HFFc6 (cell line): ENCODE measurements at regions not wholly inside any gene's neighbourhood (a gene's known extent, or its start where the extent isn't known, plus 50 kb on each side); places are given as distances from the start of the nearest gene placed in this dataset.

Experiments
- DNase-seq: peaks from one replicate; pipeline ENCODE4 v3.0.0-alpha.2; 2018
- H3K27ac Mint-ChIP-seq: 2 replicates; pipeline ENCODE4 v1.8.0; 2020; ENCODE audit warnings: mild to moderate bottlenecking, mixed read lengths
- H3K27me3 Mint-ChIP-seq: 2 replicates; pipeline ENCODE4 v1.8.0; 2021; ENCODE audit warnings: mild to moderate bottlenecking, moderate library complexity, mixed read lengths; ENCODE audit not compliant: insufficient read depth
- H3K36me3 Mint-ChIP-seq: 2 replicates; pipeline ENCODE4 v1.8.0; 2021; ENCODE audit warnings: low read depth, mixed read lengths
- H3K4me1 Mint-ChIP-seq: 2 replicates; pipeline ENCODE4 v1.8.0; 2020; ENCODE audit warnings: low read depth, mixed read lengths
- H3K4me3 Mint-ChIP-seq: 2 replicates; pipeline ENCODE4 v1.8.0; 2020; ENCODE audit warnings: mild to moderate bottlenecking, moderate library complexity, mixed read lengths
- H3K9me3 Mint-ChIP-seq: 2 replicates; pipeline ENCODE4 v1.8.0; 2020; ENCODE audit warnings: mild to moderate bottlenecking, mixed read lengths
- TF ChIP-seq, protein P1 (sequence below): fragments of 200-600 bp; sonication (generic); IDR thresholded peaks from 2 replicates; pipeline ENCODE4 v1.5.0; 2021; ENCODE audit warnings: antibody characterized with exemption, mild to moderate bottlenecking

DNA sequence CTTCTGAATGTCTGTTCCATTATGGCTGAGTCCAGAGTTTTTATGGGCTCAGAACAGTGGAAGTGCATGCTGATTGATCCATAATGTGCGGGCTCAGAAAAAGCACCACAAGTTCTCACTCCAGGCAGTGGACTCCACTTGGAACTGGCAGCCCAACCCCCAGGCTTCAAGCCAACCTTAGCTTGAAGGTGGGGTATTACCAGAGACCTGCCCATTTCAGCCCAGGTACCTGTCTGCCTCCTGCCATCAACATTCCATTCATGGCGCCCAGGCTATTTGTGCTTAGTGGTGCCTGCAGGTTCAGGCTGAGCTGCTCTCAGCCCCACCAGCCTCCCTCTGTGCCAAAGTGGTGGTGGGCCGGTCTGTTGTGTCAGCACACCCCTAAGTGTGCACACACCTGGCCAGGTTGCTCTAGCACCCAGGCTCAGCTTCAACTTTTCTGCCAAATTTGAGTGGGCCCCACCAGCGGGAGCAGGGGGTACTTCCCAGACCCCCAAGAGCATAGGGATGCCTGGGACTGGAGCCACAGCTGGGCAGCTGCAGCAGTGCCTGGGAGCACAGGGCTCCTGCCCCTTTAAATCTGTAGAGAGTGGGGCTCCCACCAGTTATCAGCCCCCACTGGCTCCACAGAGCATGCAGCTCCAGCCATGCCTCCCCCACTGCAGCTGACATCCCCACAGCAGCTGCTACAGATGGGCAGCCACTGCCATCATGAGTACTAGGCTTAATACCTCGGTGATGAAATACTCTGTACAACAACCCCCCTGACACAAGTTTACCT is 1025.3 kb downstream of the PCDH19 start:
- Mint-ChIP-seq H3K27ac (no peak overlapping the region), H3K4me1 (no peaks in the 10 kb centered on the region), H3K4me3 (no peak overlapping the region), H3K27me3 (no peaks in the 10 kb centered on the region), H3K36me3 (no peaks in the 10 kb centered on the region), H3K9me3 (no peaks in the 10 kb centered on the region; the same call in none of the 2 replicates)
- TF ChIP-seq, protein P1, sequence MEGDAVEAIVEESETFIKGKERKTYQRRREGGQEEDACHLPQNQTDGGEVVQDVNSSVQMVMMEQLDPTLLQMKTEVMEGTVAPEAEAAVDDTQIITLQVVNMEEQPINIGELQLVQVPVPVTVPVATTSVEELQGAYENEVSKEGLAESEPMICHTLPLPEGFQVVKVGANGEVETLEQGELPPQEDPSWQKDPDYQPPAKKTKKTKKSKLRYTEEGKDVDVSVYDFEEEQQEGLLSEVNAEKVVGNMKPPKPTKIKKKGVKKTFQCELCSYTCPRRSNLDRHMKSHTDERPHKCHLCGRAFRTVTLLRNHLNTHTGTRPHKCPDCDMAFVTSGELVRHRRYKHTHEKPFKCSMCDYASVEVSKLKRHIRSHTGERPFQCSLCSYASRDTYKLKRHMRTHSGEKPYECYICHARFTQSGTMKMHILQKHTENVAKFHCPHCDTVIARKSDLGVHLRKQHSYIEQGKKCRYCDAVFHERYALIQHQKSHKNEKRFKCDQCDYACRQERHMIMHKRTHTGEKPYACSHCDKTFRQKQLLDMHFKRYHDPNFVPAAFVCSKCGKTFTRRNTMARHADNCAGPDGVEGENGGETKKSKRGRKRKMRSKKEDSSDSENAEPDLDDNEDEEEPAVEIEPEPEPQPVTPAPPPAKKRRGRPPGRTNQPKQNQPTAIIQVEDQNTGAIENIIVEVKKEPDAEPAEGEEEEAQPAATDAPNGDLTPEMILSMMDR = no peak
- DNase-seq = no peak

- DNase-seq = no peak
- H3K27ac Mint-ChIP-seq = no peak overlapping the region
- H3K36me3 Mint-ChIP-seq = no peaks in the 10 kb centered on the region
- H3K4me3 Mint-ChIP-seq = no peak overlapping the region
- TF ChIP-seq, protein P1 = no peak
- H3K4me1 Mint-ChIP-seq = no peaks in the 10 kb centered on the region
- no peaks in the 10 kb centered on the region; the same call in 1 of the 2 replicates for H3K9me3 Mint-ChIP-seq
- no peaks in the 10 kb centered on the region for H3K27me3 Mint-ChIP-seq
Observed at GRCh38 chrX:99383786-99384185, 1026.3 kb downstream of the PCDH19 start.

- DNase-seq = no peak
- Mint-ChIP-seq H3K9me3 (0 out of 2 replicates have a peak, but pooled peaks cover under 1% of the 10 kb centered on the region), H3K36me3 (no peaks in the 10 kb centered on the region), H3K27ac (no peak overlapping the region), H3K4me3 (no peak overlapping the region), H3K4me1 (no peaks in the 10 kb centered on the region), H3K27me3 (no peaks in the 10 kb centered on the region; the same call in 1 of the 2 replicates)
- TF ChIP-seq, protein P1 = no peak
Observed at GRCh38 chrX:99371976-99372595, 1038.0 kb downstream of the PCDH19 start.

DNA sequence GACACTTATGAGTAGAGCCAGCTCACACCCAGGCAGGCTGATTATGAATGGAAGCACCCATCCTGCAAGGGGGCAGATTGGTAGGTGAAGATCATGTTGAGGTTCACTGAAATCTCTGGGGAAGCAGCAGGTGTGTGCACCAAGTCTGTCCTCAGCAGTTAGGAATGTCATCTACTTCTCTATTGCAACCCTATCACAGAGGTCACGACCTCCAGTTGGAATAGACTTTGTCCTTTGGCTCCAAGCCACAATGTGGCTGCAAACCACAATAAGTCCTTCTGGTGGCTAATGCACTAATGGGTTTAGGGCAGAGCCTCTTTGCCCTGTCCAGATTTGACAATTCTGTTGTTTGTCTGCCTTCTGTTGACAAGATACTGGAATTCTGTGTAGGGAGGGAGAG is 1056.7 kb downstream of the PCDH19 start:
- no peak for DNase-seq
- no peaks in the 10 kb centered on the region for H3K4me1 Mint-ChIP-seq
- peaks cover 14% of the 10 kb centered on the region for H3K9me3 Mint-ChIP-seq
- H3K36me3 Mint-ChIP-seq = no peaks in the 10 kb centered on the region
- TF ChIP-seq, protein P1 = no peak
- H3K27ac Mint-ChIP-seq = no peak overlapping the region
- H3K4me3 Mint-ChIP-seq = no peak overlapping the region
- H3K27me3 Mint-ChIP-seq = no peaks in the 10 kb centered on the region

DNA sequence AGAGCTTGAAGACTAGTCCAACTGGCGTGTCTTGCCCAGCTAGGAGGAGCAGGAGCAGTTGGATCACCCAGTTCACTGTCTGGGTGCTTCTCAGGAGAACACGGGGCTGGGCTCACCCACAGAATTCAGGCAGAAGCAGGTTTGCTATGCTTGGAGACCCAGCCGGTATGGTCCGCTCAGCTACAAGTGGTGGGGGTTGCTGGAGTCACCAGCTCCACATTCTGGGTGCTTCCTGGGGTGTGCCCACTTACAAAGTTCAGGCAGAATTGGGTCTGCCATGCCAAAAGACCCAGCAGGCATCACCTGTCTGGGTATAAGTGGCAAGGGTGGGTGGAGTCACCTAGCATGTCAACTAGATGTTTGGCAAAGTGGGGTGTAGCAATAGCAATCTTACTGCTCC is 1061.8 kb downstream of the PCDH19 start:
- Mint-ChIP-seq H3K36me3 (no peaks in the 10 kb centered on the region), H3K27ac (no peak overlapping the region), H3K27me3 (no peaks in the 10 kb centered on the region), H3K4me1 (no peaks in the 10 kb centered on the region), H3K4me3 (no peak overlapping the region), H3K9me3 (peaks cover 19% of the 10 kb centered on the region)
- DNase-seq = no peak
- TF ChIP-seq, protein P1 = no peak
